Endothelial cell of umbilical vein (primary cell): ENCODE measurements at regions not wholly inside any gene's neighbourhood (a gene's known extent, or its start where the extent isn't known, plus 50 kb on each side); places are given as distances from the start of the nearest gene placed in this dataset.

Source experiments
- BruUV-seq: library from RNA; stranded (reverse); fragments of 400-500 nt; replicated peaks from 2 replicates; lab custom pipeline; 2021; lab: Mats Ljungman, UMichigan
- CTCF ChIA-PET: fragments of 300-600, 350-600 bp; sonication (Branson Sonifier 250); formaldehyde crosslinking; loops from one replicate; lab custom pipeline; 2021; ENCODE audit warnings: antibody characterized with exemption, inconsistent platforms; lab: Charles Lee
- POLR2A ChIA-PET: fragments of 300-600, 350-600 bp; sonication (Branson Sonifier 250); formaldehyde crosslinking; loops from one replicate; lab custom pipeline; 2021; ENCODE audit warnings: antibody characterized with exemption, inconsistent platforms; lab: Charles Lee
- DNase-seq: peaks from one replicate; pipeline ENCODE4 v3.0.0-alpha.2; 2011; ENCODE audit warnings: low read depth, low spot score
- FAIRE-seq: peaks from 2 replicates; lab custom pipeline; 2011; peaks lifted over from hg19 to GRCh38; lab: Jason Lieb, UNC
- H2AFZ ChIP-seq: 2 replicates; pipeline ENCODE4 v1.6.0; 2012; ENCODE audit warnings: low read depth, low read length, control low read depth, inconsistent platforms
- H3K27ac ChIP-seq: 2 replicates; pipeline ENCODE4 v1.5.1; 2011; ENCODE audit warnings: low read depth, mild to moderate bottlenecking, control low read depth, low read length, moderate library complexity; ENCODE audit not compliant: insufficient read depth
- H3K27me3 ChIP-seq, 2 experiments: 2 replicates each; pipeline versions ENCODE4 v1.6.0 to v1.6.1; 2011; ENCODE audit warnings: low read length in 2 of 2, mixed read lengths in 1 of 2; ENCODE audit not compliant: control insufficient read depth in 2 of 2, insufficient read depth in 2 of 2
- H3K36me3 ChIP-seq, 2 experiments: 2 replicates in 1 of 2; 3 replicates in 1 of 2; pipeline ENCODE4 v1.5.1; 2011; ENCODE audit warnings: low read length in 2 of 2, mild to moderate bottlenecking in 1 of 2, moderate library complexity in 1 of 2; ENCODE audit not compliant: control insufficient read depth in 2 of 2, insufficient read depth in 2 of 2; ENCODE audit errors: extremely low read depth in 1 of 2
- H3K4me1 ChIP-seq: 3 replicates; pipeline ENCODE4 v1.5.1; 2011; ENCODE audit warnings: mild to moderate bottlenecking, low read length; ENCODE audit not compliant: control insufficient read depth, insufficient read depth; ENCODE audit errors: extremely low read depth
- H3K4me2 ChIP-seq: 2 replicates; pipeline ENCODE4 v1.6.1; 2011; ENCODE audit warnings: low read length, control low read depth, mixed read lengths; ENCODE audit not compliant: insufficient read depth
- H3K4me3 ChIP-seq, 3 experiments: fragments of 200-600 bp in 1 of 3; sonication (generic), shearing (Covaris generic) in 1 of 3; replicated peaks in 1 of 3; 2 replicates each; pipeline ENCODE4 v1.5.1; 2011 to 2016; ENCODE audit warnings: control low read depth in 3 of 3, low read length in 3 of 3, mild to moderate bottlenecking in 2 of 3, inconsistent platforms in 1 of 3, low read depth in 1 of 3, moderate library complexity in 1 of 3; ENCODE audit not compliant: insufficient read depth in 1 of 3
- H3K79me2 ChIP-seq: 2 replicates; pipeline ENCODE4 v1.6.0; 2012; ENCODE audit warnings: low read length, inconsistent platforms; ENCODE audit not compliant: control insufficient read depth, insufficient read depth
- H3K9ac ChIP-seq: replicated peaks from 2 replicates; pipeline ENCODE3; 2011; ENCODE audit warnings: low read length, control low read depth; ENCODE audit not compliant: insufficient read depth; ENCODE audit errors: extremely low read depth
- H3K9me1 ChIP-seq: replicated peaks from 3 replicates; pipeline ENCODE4 v1.6.0; 2011; ENCODE audit warnings: mild to moderate bottlenecking, low read length; ENCODE audit not compliant: control insufficient read depth, insufficient read depth; ENCODE audit errors: extremely low read depth
- H3K9me3 ChIP-seq: replicated peaks from 2 replicates; pipeline ENCODE4 v1.5.1; 2012; ENCODE audit warnings: low read length, inconsistent platforms; ENCODE audit not compliant: control insufficient read depth, insufficient read depth
- H4K20me1 ChIP-seq: replicated peaks from 2 replicates; pipeline ENCODE3; 2011; ENCODE audit warnings: mild to moderate bottlenecking, low read length; ENCODE audit not compliant: control insufficient read depth, insufficient read depth; ENCODE audit errors: extremely low read depth
- CTCF ChIP-seq, 2 donors: IDR thresholded peaks; 1 replicate in 1 of 2; 2 replicates in 1 of 2; pipeline ENCODE4 v1.5.1; 2011; ENCODE audit warnings: low read length in 2 of 2, mild to moderate bottlenecking in 2 of 2, moderate library complexity in 2 of 2, control low read depth in 1 of 2, inconsistent platforms in 1 of 2, low read depth in 1 of 2; ENCODE audit not compliant: insufficient read depth in 1 of 2; ENCODE audit errors: extremely low read depth in 1 of 2
- EZH2 ChIP-seq: IDR thresholded peaks from 2 replicates; pipeline ENCODE4 v1.6.1; 2012; ENCODE audit warnings: borderline replicate concordance, low read depth, mild to moderate bottlenecking, moderate library complexity, low read length, inconsistent platforms; ENCODE audit not compliant: severe bottlenecking
- FOS ChIP-seq: IDR thresholded peaks from 2 replicates; pipeline ENCODE4 v1.6.1; 2011; ENCODE audit warnings: mild to moderate bottlenecking, low read length, moderate library complexity, borderline replicate concordance; ENCODE audit not compliant: insufficient read depth
- GATA2 ChIP-seq: IDR thresholded peaks from 2 replicates; pipeline ENCODE4 v1.7.0; 2011; ENCODE audit warnings: low read depth, mild to moderate bottlenecking, moderate library complexity, mixed read lengths, low read length; ENCODE audit not compliant: insufficient read length, insufficient read depth
- JUN ChIP-seq: IDR thresholded peaks from 2 replicates; pipeline ENCODE4 v1.6.1; 2011; ENCODE audit warnings: borderline replicate concordance, low read depth; ENCODE audit not compliant: insufficient read length, insufficient read depth
- MAX ChIP-seq: IDR thresholded peaks from 2 replicates; pipeline ENCODE4 v1.6.1; 2011; ENCODE audit not compliant: insufficient read depth, insufficient read length
- MYC ChIP-seq: IDR thresholded peaks from one replicate; pipeline ENCODE4 v1.6.1; 2011; ENCODE audit warnings: mild to moderate bottlenecking, low read depth, low read length
- POLR2A ChIP-seq: IDR thresholded peaks from 2 replicates; pipeline ENCODE4 v1.6.1; 2012; ENCODE audit warnings: low read depth, mild to moderate bottlenecking, control low read depth, low read length
- POLR2AphosphoS5 ChIP-seq: IDR thresholded peaks from 2 replicates; pipeline ENCODE4 v1.6.1; 2012; ENCODE audit warnings: low read depth, mild to moderate bottlenecking, control low read depth, low read length, moderate library complexity; ENCODE audit not compliant: insufficient read depth
- dilution Hi-C: fragments of 300-500 bp; cut with MboI; formaldehyde crosslinking; loops from one replicate; pipeline ENCODE4 v1.15.0; 2019; ENCODE audit warnings: low sequenced_read_pairs; ENCODE audit not compliant: extremely low pct_ligation_motif_present
- intact Hi-C: fragments of 100-400 bp; cut with micrococcal nuclease; formaldehyde crosslinking; loops from one replicate; pipeline ENCODE4 v1.10.0; 2022

GRCh38 chr13:69319656-69320055 lies 788.0 kb upstream of the ATXN8OS start:
- no peak overlapping the region for H2AFZ ChIP-seq
- ChIA-PET CTCF (no interaction called here), POLR2A (no interaction called here)
- no peak overlapping the region for H3K27ac ChIP-seq
- dilution Hi-C loops (no loop called here), intact Hi-C loops (loop anchor here (5.0 to 10.0 kb wide), 2 partner anchors 395 to 1582 kb away; no protein-coding TSS in a partner anchor)
- FAIRE-seq (no peak), DNase-seq (no peak)
- BruUV-seq: no TSS peak
- no peaks in the 10 kb centered on the region for H3K9me3 ChIP-seq
- H3K79me2 ChIP-seq: no peaks in the 10 kb centered on the region
- H3K9me1 ChIP-seq: no peaks in the 10 kb centered on the region
- H3K4me3 ChIP-seq: no peak overlapping the region
- no peaks in the 10 kb centered on the region for H3K27me3 ChIP-seq
- no peak overlapping the region for H3K9ac ChIP-seq
- H3K36me3 ChIP-seq: no peaks in the 10 kb centered on the region
- no peaks in the 10 kb centered on the region for H3K4me1 ChIP-seq
- no peak for TF ChIP-seq POLR2AphosphoS5
- no peak for TF ChIP-seq FOS
- TF ChIP-seq MYC: no peak
- TF ChIP-seq EZH2: no peak
- no peak for TF ChIP-seq POLR2A
- no peak for TF ChIP-seq JUN
- TF ChIP-seq MAX: no peak
- no peak for TF ChIP-seq GATA2
- no peak for TF ChIP-seq CTCF (IDR thresholded peaks at IDR 0.05; ENCODE audit: extremely low read depth in 1 of 2, insufficient read depth in 1 of 2, low read depth in 1 of 2, low read length in 2 of 2)
- no peak overlapping the region for H3K4me2 ChIP-seq
- no peaks in the 10 kb centered on the region for H4K20me1 ChIP-seq
